ENCODE measurements at regions not wholly inside any gene's neighbourhood (a gene's known extent, or its start where the extent isn't known, plus 50 kb on each side); places are given as distances from the start of the nearest gene placed in this dataset.

DNA sequence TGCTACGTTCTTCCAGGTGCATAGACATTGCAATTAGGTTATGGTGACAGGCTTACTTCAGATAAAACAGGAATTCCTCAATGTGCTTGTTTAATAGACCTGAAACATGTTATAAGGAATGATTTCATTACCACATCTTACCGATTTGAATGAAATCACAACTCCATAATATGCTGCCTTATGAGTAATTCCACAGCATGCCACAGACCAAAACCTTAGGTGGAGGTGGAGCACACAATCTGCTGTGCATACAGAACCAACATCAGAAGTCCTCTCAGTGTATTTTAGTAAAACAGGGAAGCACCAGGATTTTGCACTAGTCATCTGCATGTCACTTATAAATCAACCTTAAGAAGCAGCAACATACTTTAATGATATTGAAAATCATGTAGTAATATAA is 148.9 kb upstream of the TSHZ2 start:
- TF ChIP-seq, protein P1, sequence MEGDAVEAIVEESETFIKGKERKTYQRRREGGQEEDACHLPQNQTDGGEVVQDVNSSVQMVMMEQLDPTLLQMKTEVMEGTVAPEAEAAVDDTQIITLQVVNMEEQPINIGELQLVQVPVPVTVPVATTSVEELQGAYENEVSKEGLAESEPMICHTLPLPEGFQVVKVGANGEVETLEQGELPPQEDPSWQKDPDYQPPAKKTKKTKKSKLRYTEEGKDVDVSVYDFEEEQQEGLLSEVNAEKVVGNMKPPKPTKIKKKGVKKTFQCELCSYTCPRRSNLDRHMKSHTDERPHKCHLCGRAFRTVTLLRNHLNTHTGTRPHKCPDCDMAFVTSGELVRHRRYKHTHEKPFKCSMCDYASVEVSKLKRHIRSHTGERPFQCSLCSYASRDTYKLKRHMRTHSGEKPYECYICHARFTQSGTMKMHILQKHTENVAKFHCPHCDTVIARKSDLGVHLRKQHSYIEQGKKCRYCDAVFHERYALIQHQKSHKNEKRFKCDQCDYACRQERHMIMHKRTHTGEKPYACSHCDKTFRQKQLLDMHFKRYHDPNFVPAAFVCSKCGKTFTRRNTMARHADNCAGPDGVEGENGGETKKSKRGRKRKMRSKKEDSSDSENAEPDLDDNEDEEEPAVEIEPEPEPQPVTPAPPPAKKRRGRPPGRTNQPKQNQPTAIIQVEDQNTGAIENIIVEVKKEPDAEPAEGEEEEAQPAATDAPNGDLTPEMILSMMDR (conservative IDR thresholded peaks at IDR 0.05; ENCODE audit: low read length): no peak
- TF ChIP-seq EZH2phosphoT487 (IDR thresholded peaks at IDR 0.05; ENCODE audit: borderline replicate concordance): no peak
